Uterus (tissue), 3 donors: ENCODE measurements at regions not wholly inside any gene's neighbourhood (a gene's known extent, or its start where the extent isn't known, plus 50 kb on each side); places are given as distances from the start of the nearest gene placed in this dataset.
"Not testable (repeated sequence)": the region's sequence is repeated elsewhere in the genome, so short reads cannot be mapped to it uniquely, and the experiment has no call there.

Source experiments
- DNase-seq, 2 donors: peaks; one replicate each; pipeline ENCODE4 v3.0.0-alpha.2; 2019 to 2020
- H3K27ac ChIP-seq, 2 donors: fragments of 200-600 bp; sonication (generic); 1 replicate in 1 of 2; 2 replicates in 1 of 2; pipeline ENCODE4 v1.5.1; 2016 to 2018
- H3K27me3 ChIP-seq, 2 donors: fragments of 200-600 bp; sonication (generic); one replicate each; pipeline ENCODE4 v1.5.1; 2018 to 2019; ENCODE audit warnings: control low read depth in 1 of 2
- H3K36me3 ChIP-seq, 2 donors: fragments of 200-600 bp; sonication (generic); one replicate each; pipeline ENCODE4 v1.5.1; 2019; ENCODE audit warnings: control low read depth in 1 of 2
- H3K4me1 ChIP-seq, 2 donors: fragments of 200-600 bp; sonication (generic); one replicate each; pipeline ENCODE4 v1.5.1; 2018 to 2019; ENCODE audit warnings: control low read depth in 1 of 2
- H3K4me3 ChIP-seq, 2 donors: fragments of 200-600 bp; sonication (generic); 1 replicate in 1 of 2; 2 replicates in 1 of 2; pipeline ENCODE4 v1.5.1; 2018 to 2019; ENCODE audit warnings: mild to moderate bottlenecking in 1 of 2
- H3K9me3 ChIP-seq, 2 donors: fragments of 200-600 bp; sonication (generic); one replicate each; pipeline ENCODE4 v1.5.1; 2019; ENCODE audit warnings: control low read depth in 1 of 2
- CTCF ChIP-seq, 4 experiments: fragments of 200-600 bp in 2 of 4; fragments of 450-650 bp in 2 of 4; sonication (generic) in 2 of 4; IDR thresholded peaks; one replicate each; pipeline ENCODE4 v1.5.1; 2016 to 2019; ENCODE audit warnings: antibody characterized with exemption in 4 of 4, mild to moderate bottlenecking in 2 of 4, moderate library complexity in 1 of 4
- POLR2A ChIP-seq, 2 donors: fragments of 450-650 bp; IDR thresholded peaks; one replicate each; pipeline ENCODE4 v1.6.1; 2016; ENCODE audit warnings: antibody characterized with exemption in 2 of 2, mild to moderate bottlenecking in 1 of 2, moderate library complexity in 1 of 2
- intact Hi-C: fragments of 100-400 bp; cut with DNase I; formaldehyde crosslinking; loops from one replicate; pipeline ENCODE4 v1.15.1; 2023; ENCODE audit warnings: low total_unique reads
- donor health status: DM: yes; HTN: yes; CAD: no.

- TF ChIP-seq CTCF (IDR thresholded peaks at IDR 0.05) (no peak), POLR2A (IDR thresholded peaks at IDR 0.05) (no peak)
- intact Hi-C loops = no loop called here
- no peaks in the 10 kb centered on the region for H3K9me3 ChIP-seq
- no peak overlapping the region for H3K27ac ChIP-seq
- no peaks in the 10 kb centered on the region for H3K36me3 ChIP-seq
- DNase-seq = no peak
- H3K27me3 ChIP-seq = no peaks in the 10 kb centered on the region
- no peaks in the 10 kb centered on the region for H3K4me1 ChIP-seq
- H3K4me3 ChIP-seq = no peak overlapping the region
Observed at GRCh38 chr1:120954736-120955135, 65.2 kb downstream of the PPIAL4A start.

GRCh38 chr1:120955961-120956360 is 66.4 kb downstream of the PPIAL4A start:
- intact Hi-C loops, DNase-seq: not testable (repeated sequence)

GRCh38 chr1:120966018-120966417 is 76.4 kb downstream of the PPIAL4A start:
- H3K4me3 ChIP-seq, H3K36me3 ChIP-seq, DNase-seq, H3K9me3 ChIP-seq, H3K4me1 ChIP-seq, H3K27me3 ChIP-seq, intact Hi-C loops, H3K27ac ChIP-seq: not testable (repeated sequence)

More at GRCh38 chr1:120955961-120956360, 66.4 kb downstream of the PPIAL4A start:
- H3K4me1 ChIP-seq, H3K4me3 ChIP-seq, H3K9me3 ChIP-seq, H3K27ac ChIP-seq, H3K36me3 ChIP-seq, H3K27me3 ChIP-seq: not testable (repeated sequence)

GRCh38 chr1:120972863-120973262 is 83.3 kb downstream of the PPIAL4A start:
- H3K36me3 ChIP-seq, intact Hi-C loops, H3K9me3 ChIP-seq, H3K27ac ChIP-seq, H3K27me3 ChIP-seq, H3K4me3 ChIP-seq, H3K4me1 ChIP-seq: not testable (repeated sequence)
- peak in 1 of 2 donors; percentile 16 for DNase-seq

GRCh38 chr1:120973836-120974235 is 84.3 kb downstream of the PPIAL4A start:
- DNase-seq, H3K36me3 ChIP-seq, H3K4me1 ChIP-seq, H3K27me3 ChIP-seq, H3K9me3 ChIP-seq, intact Hi-C loops, H3K4me3 ChIP-seq, H3K27ac ChIP-seq: not testable (repeated sequence)

GRCh38 chr1:120977279-120977678 is 87.7 kb downstream of the PPIAL4A start:
- DNase-seq, H3K9me3 ChIP-seq, H3K4me3 ChIP-seq, intact Hi-C loops, H3K4me1 ChIP-seq, H3K27ac ChIP-seq, H3K36me3 ChIP-seq, H3K27me3 ChIP-seq: not testable (repeated sequence)

GRCh38 chr1:120981489-120982094 is 92.0 kb downstream of the PPIAL4A start:
- H3K4me3 ChIP-seq, intact Hi-C loops, DNase-seq, H3K27ac ChIP-seq, H3K4me1 ChIP-seq, H3K9me3 ChIP-seq, H3K27me3 ChIP-seq, H3K36me3 ChIP-seq: not testable (repeated sequence)

- DNase-seq, H3K4me1 ChIP-seq, H3K27me3 ChIP-seq, H3K4me3 ChIP-seq, intact Hi-C loops, H3K36me3 ChIP-seq, H3K9me3 ChIP-seq, H3K27ac ChIP-seq: not testable (repeated sequence)
Observed at GRCh38 chr1:120994614-120995013, 105.0 kb downstream of the PPIAL4A start.

GRCh38 chr1:120995025-120995424 is 105.5 kb downstream of the PPIAL4A start:
- H3K9me3 ChIP-seq, intact Hi-C loops, H3K27ac ChIP-seq, H3K4me3 ChIP-seq, DNase-seq, H3K27me3 ChIP-seq, H3K4me1 ChIP-seq, H3K36me3 ChIP-seq: not testable (repeated sequence)

- H3K27ac ChIP-seq, H3K4me1 ChIP-seq, intact Hi-C loops, H3K9me3 ChIP-seq, DNase-seq, H3K4me3 ChIP-seq, H3K36me3 ChIP-seq, H3K27me3 ChIP-seq: not testable (repeated sequence)
Observed at GRCh38 chr1:121001090-121001726, 111.6 kb downstream of the PPIAL4A start.

GRCh38 chr1:121003230-121003629 is 113.7 kb downstream of the PPIAL4A start:
- H3K4me3 ChIP-seq, DNase-seq, H3K27me3 ChIP-seq, H3K4me1 ChIP-seq, intact Hi-C loops, H3K9me3 ChIP-seq, H3K36me3 ChIP-seq, H3K27ac ChIP-seq: not testable (repeated sequence)

GRCh38 chr1:121006826-121007225 is 117.3 kb downstream of the PPIAL4A start:
- H3K27me3 ChIP-seq, H3K9me3 ChIP-seq, H3K4me1 ChIP-seq, intact Hi-C loops, DNase-seq, H3K36me3 ChIP-seq, H3K4me3 ChIP-seq, H3K27ac ChIP-seq: not testable (repeated sequence)

- H3K36me3 ChIP-seq, H3K4me3 ChIP-seq, H3K9me3 ChIP-seq, H3K27me3 ChIP-seq, DNase-seq, H3K27ac ChIP-seq, intact Hi-C loops, H3K4me1 ChIP-seq: not testable (repeated sequence)
Observed at GRCh38 chr1:121007755-121008154, 118.2 kb downstream of the PPIAL4A start.
